ENCODE measurements at regions not wholly inside any gene's neighbourhood (a gene's known extent, or its start where the extent isn't known, plus 50 kb on each side); places are given as distances from the start of the nearest gene placed in this dataset.

DNA sequence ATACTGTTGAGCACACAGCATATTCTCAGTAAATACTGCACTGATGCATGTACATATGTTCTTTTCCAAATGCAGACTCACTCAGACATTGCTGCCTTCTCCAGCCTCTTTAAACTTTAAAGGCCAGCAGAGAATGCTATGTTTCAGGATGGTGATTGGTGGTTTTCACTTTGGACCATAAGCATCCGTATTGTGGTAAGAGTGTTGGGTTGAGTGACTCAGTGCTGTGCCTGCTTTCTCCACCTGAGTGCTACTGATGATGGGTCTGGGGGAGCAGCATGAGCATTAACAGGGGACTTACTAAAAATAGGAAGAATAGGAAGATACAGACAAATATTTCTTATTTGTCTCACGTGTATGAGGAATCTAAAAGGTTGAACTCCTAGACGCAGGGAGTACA lies 56.3 kb upstream of the ZNF92 start:
- no TSS peak for BruUV-seq (replicated peaks)
- Mint-ChIP-seq H3K4me3 (ENCODE audit: low read depth, unreplicated experiment) (no peak overlapping the region), H3K27ac (ENCODE audit: unreplicated experiment) (no peak overlapping the region), H3K27me3 (ENCODE audit: unreplicated experiment) (no peaks in the 10 kb centered on the region), H3K4me1 (ENCODE audit: low read depth, unreplicated experiment) (no peaks in the 10 kb centered on the region), H3K36me3 (ENCODE audit: insufficient read depth, unreplicated experiment) (no peaks in the 10 kb centered on the region), H3K9me3 (ENCODE audit: low read depth, unreplicated experiment) (peaks cover 3% of the 10 kb centered on the region)
- intact Hi-C loops (cut with micrococcal nuclease; ENCODE audit: unreplicated experiment) = no loop called here
- TF ChIP-seq, protein P1, sequence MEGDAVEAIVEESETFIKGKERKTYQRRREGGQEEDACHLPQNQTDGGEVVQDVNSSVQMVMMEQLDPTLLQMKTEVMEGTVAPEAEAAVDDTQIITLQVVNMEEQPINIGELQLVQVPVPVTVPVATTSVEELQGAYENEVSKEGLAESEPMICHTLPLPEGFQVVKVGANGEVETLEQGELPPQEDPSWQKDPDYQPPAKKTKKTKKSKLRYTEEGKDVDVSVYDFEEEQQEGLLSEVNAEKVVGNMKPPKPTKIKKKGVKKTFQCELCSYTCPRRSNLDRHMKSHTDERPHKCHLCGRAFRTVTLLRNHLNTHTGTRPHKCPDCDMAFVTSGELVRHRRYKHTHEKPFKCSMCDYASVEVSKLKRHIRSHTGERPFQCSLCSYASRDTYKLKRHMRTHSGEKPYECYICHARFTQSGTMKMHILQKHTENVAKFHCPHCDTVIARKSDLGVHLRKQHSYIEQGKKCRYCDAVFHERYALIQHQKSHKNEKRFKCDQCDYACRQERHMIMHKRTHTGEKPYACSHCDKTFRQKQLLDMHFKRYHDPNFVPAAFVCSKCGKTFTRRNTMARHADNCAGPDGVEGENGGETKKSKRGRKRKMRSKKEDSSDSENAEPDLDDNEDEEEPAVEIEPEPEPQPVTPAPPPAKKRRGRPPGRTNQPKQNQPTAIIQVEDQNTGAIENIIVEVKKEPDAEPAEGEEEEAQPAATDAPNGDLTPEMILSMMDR (IDR thresholded peaks at IDR 0.05; ENCODE audit: unreplicated experiment) = no peak
- CTCF ChIA-PET = interaction anchor here (0.6 kb wide), 1 partner anchor 87 kb away, joined by 5 read pairs; no protein-coding TSS in a partner anchor
- DNase-seq = no peak

DNA sequence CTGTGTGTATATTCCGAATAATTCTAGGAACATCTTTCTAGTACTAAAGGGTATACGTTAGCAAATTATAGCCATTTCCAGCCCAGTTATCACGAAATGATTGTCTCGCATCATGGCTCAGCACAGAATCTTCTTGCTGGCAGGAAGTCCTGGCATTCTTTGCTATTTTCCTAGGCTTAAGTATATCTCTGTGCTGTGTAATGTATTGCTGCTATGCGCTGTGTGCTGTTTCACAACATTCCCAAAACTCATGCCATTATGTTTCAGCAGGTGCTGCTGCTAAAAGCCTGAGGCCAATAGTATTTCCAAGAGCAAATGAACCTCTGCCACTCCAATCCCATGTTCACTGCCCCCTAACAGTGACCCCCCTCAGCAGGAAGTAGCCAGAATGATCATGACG lies 62.9 kb upstream of the ZNF92 start:
- no peaks in the 10 kb centered on the region for H3K4me1 Mint-ChIP-seq (ENCODE audit: low read depth, unreplicated experiment)
- CTCF ChIA-PET = no interaction called here
- no peak overlapping the region for H3K27ac Mint-ChIP-seq (ENCODE audit: unreplicated experiment)
- H3K36me3 Mint-ChIP-seq (ENCODE audit: insufficient read depth, unreplicated experiment) = no peaks in the 10 kb centered on the region
- H3K27me3 Mint-ChIP-seq (ENCODE audit: unreplicated experiment) = no peaks in the 10 kb centered on the region
- intact Hi-C loops (cut with micrococcal nuclease; ENCODE audit: unreplicated experiment) = no loop called here
- TF ChIP-seq, protein P1 (IDR thresholded peaks at IDR 0.05; ENCODE audit: unreplicated experiment) = no peak
- no peak overlapping the region for H3K4me3 Mint-ChIP-seq (ENCODE audit: low read depth, unreplicated experiment)
- no TSS peak for BruUV-seq (replicated peaks)
- no peak for DNase-seq
- no peaks in the 10 kb centered on the region for H3K9me3 Mint-ChIP-seq (ENCODE audit: low read depth, unreplicated experiment)

DNA sequence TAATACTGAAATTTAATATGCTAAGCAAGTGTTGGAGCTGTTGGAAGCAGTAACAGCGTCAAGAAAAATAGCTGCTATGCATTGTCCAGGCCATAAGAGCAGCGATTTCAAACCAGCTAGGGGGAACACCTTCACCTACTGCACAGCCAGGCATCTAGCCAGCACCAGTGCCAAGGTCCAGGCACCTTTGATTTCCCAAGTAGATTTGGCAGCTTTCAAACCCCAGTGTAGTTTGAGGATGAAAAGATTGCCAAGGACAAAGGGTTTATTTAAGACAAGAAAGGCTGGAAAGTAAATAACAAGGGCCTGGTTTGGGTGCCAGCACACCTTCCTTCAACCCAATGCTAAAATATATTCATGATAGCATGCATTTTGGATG lies 65.4 kb upstream of the ZNF92 start:
- TF ChIP-seq, protein P1 (IDR thresholded peaks at IDR 0.05; ENCODE audit: unreplicated experiment) = no peak
- no peak for DNase-seq
- intact Hi-C loops (cut with micrococcal nuclease; ENCODE audit: unreplicated experiment) = no loop called here
- no peak overlapping the region for H3K4me3 Mint-ChIP-seq (ENCODE audit: low read depth, unreplicated experiment)
- H3K4me1 Mint-ChIP-seq (ENCODE audit: low read depth, unreplicated experiment) = no peaks in the 10 kb centered on the region
- CTCF ChIA-PET = no interaction called here
- no TSS peak for BruUV-seq (replicated peaks)
- no peaks in the 10 kb centered on the region for H3K36me3 Mint-ChIP-seq (ENCODE audit: insufficient read depth, unreplicated experiment)
- no peak overlapping the region for H3K27ac Mint-ChIP-seq (ENCODE audit: unreplicated experiment)
- no peaks in the 10 kb centered on the region for H3K9me3 Mint-ChIP-seq (ENCODE audit: low read depth, unreplicated experiment)
- no peaks in the 10 kb centered on the region for H3K27me3 Mint-ChIP-seq (ENCODE audit: unreplicated experiment)

DNA sequence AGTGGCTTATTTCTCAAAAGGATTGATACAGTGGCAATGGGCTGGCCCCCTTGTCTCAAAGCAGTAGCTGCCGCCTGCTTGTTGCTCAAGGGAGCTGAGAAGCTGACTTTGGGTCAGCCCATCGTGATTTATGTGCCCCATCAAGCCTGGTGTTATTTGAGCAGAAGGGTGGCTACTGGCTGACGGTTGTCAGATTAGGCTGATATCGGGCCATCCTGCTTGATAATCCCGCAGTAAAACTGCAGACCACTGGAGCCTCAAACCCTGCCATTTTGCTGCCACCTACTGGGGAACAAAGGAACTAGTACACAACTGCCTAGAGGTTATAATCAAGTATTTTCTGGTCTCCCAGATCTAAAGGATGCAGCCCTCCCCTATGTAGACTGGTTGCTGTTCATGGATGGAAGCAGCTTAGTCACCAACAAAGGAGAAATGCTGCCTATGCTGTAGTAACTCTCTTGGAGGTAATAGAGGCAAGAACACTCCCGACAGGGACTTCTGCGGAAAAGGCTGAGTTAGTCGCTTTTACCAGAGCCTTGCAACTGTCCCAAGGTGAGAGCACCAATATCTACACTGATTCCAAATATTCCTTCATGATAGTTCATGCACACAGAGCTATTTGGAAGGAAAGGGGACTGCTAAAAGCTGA lies 65.9 kb upstream of the ZNF92 start:
- BruUV-seq (replicated peaks) = no TSS peak

More for the DNA sequence above, 65.9 kb upstream of the ZNF92 start:
- Mint-ChIP-seq H3K9me3 (ENCODE audit: low read depth, unreplicated experiment) (no peaks in the 10 kb centered on the region), H3K27me3 (ENCODE audit: unreplicated experiment) (no peaks in the 10 kb centered on the region), H3K4me3 (ENCODE audit: low read depth, unreplicated experiment) (no peak overlapping the region), H3K27ac (ENCODE audit: unreplicated experiment) (no peak overlapping the region), H3K4me1 (ENCODE audit: low read depth, unreplicated experiment) (no peaks in the 10 kb centered on the region), H3K36me3 (ENCODE audit: insufficient read depth, unreplicated experiment) (no peaks in the 10 kb centered on the region)
- intact Hi-C loops (cut with micrococcal nuclease; ENCODE audit: unreplicated experiment) = loop anchor here (1.0 kb wide), 2 partner anchors 91 to 356 kb away; no protein-coding TSS in a partner anchor
- TF ChIP-seq, protein P1 (IDR thresholded peaks at IDR 0.05; ENCODE audit: unreplicated experiment) = peak; percentile 49
- CTCF ChIA-PET = interaction anchor here (1.2 kb wide), 1 partner anchor 91 kb away, joined by 5 read pairs; no protein-coding TSS in a partner anchor
- DNase-seq = peak; percentile 53

Data from Calu3 (cell line).